Esophagus squamous epithelium (tissue), 4 donors: ENCODE measurements at regions not wholly inside any gene's neighbourhood (a gene's known extent, or its start where the extent isn't known, plus 50 kb on each side); places are given as distances from the start of the nearest gene placed in this dataset.

Source experiments
- CTCF ChIP-seq, 6 experiments: fragments of 450-650 bp in 4 of 6; fragments of 200-600 bp in 2 of 6; sonication (generic) in 2 of 6; IDR thresholded peaks; one replicate each; pipeline ENCODE4 v1.5.1; 2016 to 2019; ENCODE audit warnings: antibody characterized with exemption in 6 of 6, mild to moderate bottlenecking in 4 of 6, moderate library complexity in 4 of 6
- POLR2A ChIP-seq, 4 donors: fragments of 450-650 bp; IDR thresholded peaks; one replicate each; pipeline ENCODE4 v1.6.1; 2017; ENCODE audit warnings: antibody characterized with exemption in 4 of 4, mild to moderate bottlenecking in 4 of 4, moderate library complexity in 3 of 4

- TF ChIP-seq CTCF (IDR thresholded peaks at IDR 0.05) (no peak), POLR2A (IDR thresholded peaks at IDR 0.05) (no peak)
Observed at GRCh38 chr18:51878724-51879123, 461.3 kb upstream of the DCC start.
